H9 (cell line): ENCODE measurements at regions not wholly inside any gene's neighbourhood (a gene's known extent, or its start where the extent isn't known, plus 50 kb on each side); places are given as distances from the start of the nearest gene placed in this dataset.

Experiments used
- DNase-seq: peaks from one replicate; pipeline ENCODE4 v3.0.0-alpha.2; 2017
- H2AFZ ChIP-seq: one replicate; pipeline ENCODE4 v1.6.1; 2013; ENCODE audit warnings: mild to moderate bottlenecking, low read length, control low read depth, moderate library complexity
- H2AK5ac ChIP-seq: 2 replicates; pipeline ENCODE4 v1.6.1; 2013; ENCODE audit warnings: low read length, control low read depth, mixed read lengths; ENCODE audit not compliant: insufficient read length
- H2BK120ac ChIP-seq: one replicate; pipeline ENCODE4 v1.6.1; 2013; ENCODE audit warnings: low read depth, mild to moderate bottlenecking, low read length, control low read depth, inconsistent platforms; ENCODE audit not compliant: poor library complexity, severe bottlenecking
- H2BK12ac ChIP-seq: 2 replicates; pipeline ENCODE4 v1.6.1; 2013; ENCODE audit warnings: low read length, control low read depth, mixed read lengths, low read depth; ENCODE audit not compliant: insufficient read length
- H2BK15ac ChIP-seq: 2 replicates; pipeline ENCODE4 v1.6.1; 2013; ENCODE audit warnings: low read depth, low read length, control low read depth
- H2BK20ac ChIP-seq: one replicate; pipeline ENCODE4 v1.6.1; 2013; ENCODE audit warnings: low read depth, mild to moderate bottlenecking, low read length, control low read depth, inconsistent platforms; ENCODE audit not compliant: poor library complexity, severe bottlenecking
- H2BK5ac ChIP-seq: 2 replicates; pipeline ENCODE4 v1.6.1; 2013; ENCODE audit warnings: low read length, control low read depth, mixed read lengths; ENCODE audit not compliant: insufficient read length
- H3K14ac ChIP-seq: 2 replicates; pipeline ENCODE4 v1.6.1; 2013; ENCODE audit warnings: low read length, control low read depth; ENCODE audit not compliant: insufficient read depth
- H3K18ac ChIP-seq: 2 replicates; pipeline ENCODE4 v1.6.1; 2013; ENCODE audit warnings: low read depth, mild to moderate bottlenecking, mixed read lengths, low read length, control low read depth; ENCODE audit not compliant: insufficient read length
- H3K23ac ChIP-seq: 2 replicates; pipeline ENCODE4 v1.6.1; 2013; ENCODE audit warnings: low read length, control low read depth, mixed read lengths, low read depth; ENCODE audit not compliant: insufficient read length
- H3K23me2 ChIP-seq: 2 replicates; pipeline ENCODE4 v1.6.1; 2013; ENCODE audit warnings: low read depth, mild to moderate bottlenecking, mixed read lengths, low read length, control low read depth; ENCODE audit not compliant: insufficient read length, poor library complexity, severe bottlenecking
- H3K27ac ChIP-seq: 2 replicates; pipeline ENCODE4 v1.5.1; 2013; ENCODE audit warnings: low read length, control low read depth, mixed read lengths, low read depth; ENCODE audit not compliant: insufficient read length
- H3K27me3 ChIP-seq: 2 replicates; pipeline ENCODE4 v1.6.1; 2013; ENCODE audit warnings: low read length, control low read depth, inconsistent platforms; ENCODE audit not compliant: insufficient read depth
- H3K4ac ChIP-seq: 2 replicates; pipeline ENCODE4 v1.6.1; 2013; ENCODE audit warnings: low read depth, mild to moderate bottlenecking, control low read depth, inconsistent platforms, low read length, moderate library complexity
- H3K4me1 ChIP-seq: 2 replicates; pipeline ENCODE4 v1.6.1; 2013; ENCODE audit warnings: low read length, control low read depth, inconsistent platforms; ENCODE audit not compliant: insufficient read depth
- H3K4me2 ChIP-seq: 2 replicates; pipeline ENCODE4 v1.6.1; 2013; ENCODE audit warnings: low read length, control low read depth, mixed read lengths; ENCODE audit not compliant: insufficient read length, insufficient read depth
- H3K56ac ChIP-seq: 2 replicates; pipeline ENCODE4 v1.6.1; 2013; ENCODE audit warnings: low read depth, mild to moderate bottlenecking, mixed read lengths, low read length, control low read depth; ENCODE audit not compliant: insufficient read length
- H3K79me1 ChIP-seq: 2 replicates; pipeline ENCODE4 v1.6.1; 2013; ENCODE audit warnings: low read depth, mild to moderate bottlenecking, moderate library complexity, low read length, control low read depth, inconsistent platforms; ENCODE audit not compliant: insufficient read depth, poor library complexity, severe bottlenecking
- H3K79me2 ChIP-seq: 2 replicates; pipeline ENCODE4 v1.6.1; 2013; ENCODE audit warnings: low read length, control low read depth, inconsistent platforms; ENCODE audit not compliant: insufficient read depth
- H3K9ac ChIP-seq: 2 replicates; pipeline ENCODE4 v1.6.1; 2013; ENCODE audit warnings: low read length, control low read depth, mixed read lengths; ENCODE audit not compliant: insufficient read length; ENCODE audit errors: extremely low read depth
- H3K9me3 ChIP-seq: one replicate; pipeline ENCODE4 v1.6.1; 2013; ENCODE audit warnings: low read depth, low read length, inconsistent platforms; ENCODE audit not compliant: control insufficient read depth
- H3T11ph ChIP-seq: one replicate; pipeline ENCODE4 v1.6.1; 2013; ENCODE audit warnings: mild to moderate bottlenecking, low read length, control low read depth, inconsistent platforms
- H4K20me1 ChIP-seq: one replicate; pipeline ENCODE4 v1.6.1; 2013; ENCODE audit not compliant: control insufficient read depth, insufficient read length, insufficient read depth
- H4K5ac ChIP-seq: 2 replicates; pipeline ENCODE4 v1.6.1; 2013; ENCODE audit warnings: low read depth, mild to moderate bottlenecking, mixed read lengths, low read length, control low read depth; ENCODE audit not compliant: insufficient read length
- H4K8ac ChIP-seq: replicated peaks from 2 replicates; pipeline ENCODE4 v1.6.1; 2013; ENCODE audit warnings: low read length, control low read depth, mixed read lengths, low read depth; ENCODE audit not compliant: insufficient read length
- H4K91ac ChIP-seq: 2 replicates; pipeline ENCODE4 v1.6.1; 2013; ENCODE audit warnings: low read depth, mild to moderate bottlenecking, moderate library complexity, mixed read lengths, low read length, control low read depth; ENCODE audit not compliant: insufficient read length
- H3K27ac Mint-ChIP-seq, 3 experiments: 2 replicates in 2 of 3; 3 replicates in 1 of 3; pipeline ENCODE4 v1.8.0; 2020 to 2021; ENCODE audit warnings: mixed read lengths in 3 of 3, mild to moderate bottlenecking in 1 of 3, moderate library complexity in 1 of 3
- H3K27me3 Mint-ChIP-seq: 2 replicates; pipeline ENCODE4 v1.8.0; 2021; ENCODE audit warnings: low read depth, mild to moderate bottlenecking, moderate library complexity, mixed read lengths
- H3K36me3 Mint-ChIP-seq, 3 experiments: 2 replicates in 2 of 3; 3 replicates in 1 of 3; pipeline ENCODE4 v1.8.0; 2020 to 2021; ENCODE audit warnings: low read depth in 3 of 3, mixed read lengths in 3 of 3; ENCODE audit not compliant: insufficient read depth in 1 of 3
- H3K4me1 Mint-ChIP-seq, 2 experiments: 2 replicates each; pipeline ENCODE4 v1.8.0; 2020; ENCODE audit warnings: mixed read lengths in 2 of 2
- H3K4me3 Mint-ChIP-seq, 2 experiments: 2 replicates in 1 of 2; 3 replicates in 1 of 2; pipeline ENCODE4 v1.8.0; 2020 to 2021; ENCODE audit warnings: mild to moderate bottlenecking in 2 of 2, mixed read lengths in 2 of 2, moderate library complexity in 1 of 2
- H3K9me3 Mint-ChIP-seq, 2 experiments: 2 replicates in 1 of 2; 3 replicates in 1 of 2; pipeline ENCODE4 v1.8.0; 2020; ENCODE audit warnings: mild to moderate bottlenecking in 2 of 2, mixed read lengths in 2 of 2, moderate library complexity in 1 of 2
- CTCF ChIP-seq: fragments of 200-600 bp; sonication (generic); conservative IDR thresholded peaks from 3 replicates; pipeline ENCODE4 v1.8.0; 2021; ENCODE audit warnings: antibody characterized with exemption, mild to moderate bottlenecking
- WGBS: extraction: QIAGEN DNeasy Blood & Tissue Kit; methylation state at CpG from one replicate; pipeline ENCODE4 v1.1.7; 2013; ENCODE audit warnings: missing lambda C conversion rate, low lambda C conversion rate, mixed read lengths; ENCODE audit not compliant: insufficient read length; ENCODE audit errors: extremely low coverage; 5-methylcytosine and 5-hydroxymethylcytosine counted together

GRCh38 chr19:20365146-20365545, 198.1 kb downstream of the ZNF486 start:
- no peak for TF ChIP-seq CTCF
- H2BK15ac ChIP-seq, result no peak overlapping the region
- H3K14ac ChIP-seq, result no peak overlapping the region
- H3T11ph ChIP-seq, result no peak overlapping the region
- H3K79me2 ChIP-seq, result no peaks in the 10 kb centered on the region
- WGBS, result no CpG with 5 or more reads among the region's 6 CpGs
- no peak overlapping the region for H3K4me2 ChIP-seq
- H4K5ac ChIP-seq, result no peak overlapping the region
- no peaks in the 10 kb centered on the region for H3K79me1 ChIP-seq
- H3K56ac ChIP-seq, result no peak overlapping the region
- H2BK120ac ChIP-seq, result no peak overlapping the region
- H2AK5ac ChIP-seq, result no peak overlapping the region
- no peak overlapping the region for H2BK12ac ChIP-seq
- H2BK20ac ChIP-seq, result no peak overlapping the region
- no peak overlapping the region for H3K23ac ChIP-seq
- no peaks in the 10 kb centered on the region for H4K20me1 ChIP-seq
- H3K4ac ChIP-seq, result no peak overlapping the region
- no peak overlapping the region for H4K91ac ChIP-seq
- H4K8ac ChIP-seq, result no peak overlapping the region
- Mint-ChIP-seq H3K27ac (no peak overlapping the region), H3K9me3 (no peaks in the 10 kb centered on the region; a peak in 2 of 5 replicates), H3K36me3 (peaks cover 1 to 7% (median 4%) of the 10 kb centered on the region in 3 experiments; a peak in 4 of 7 replicates), H3K4me3 (no peak overlapping the region), H3K4me1 (peaks cover 54 to 62% of the 10 kb centered on the region in 2 experiments), H3K27me3 (peaks cover 74% of the 10 kb centered on the region)
- H3K9me3 ChIP-seq, result no peaks in the 10 kb centered on the region
- H2AFZ ChIP-seq, result no peak overlapping the region
- H3K9ac ChIP-seq, result no peak overlapping the region
- no peak overlapping the region for H2BK5ac ChIP-seq
- no peak overlapping the region for H3K27ac ChIP-seq
- peaks cover 2% of the 10 kb centered on the region; the same call in 1 of the 2 replicates for H3K4me1 ChIP-seq
- DNase-seq, result no peak
- H3K27me3 ChIP-seq, result no peaks in the 10 kb centered on the region
- H3K18ac ChIP-seq, result no peak overlapping the region
- H3K23me2 ChIP-seq, result no peaks in the 10 kb centered on the region
